GM23248 (cell line): ENCODE measurements at regions not wholly inside any gene's neighbourhood (a gene's known extent, or its start where the extent isn't known, plus 50 kb on each side); places are given as distances from the start of the nearest gene placed in this dataset.

Experiments
- EZH2 ChIP-seq: fragments of 200-600 bp; sonication (generic); IDR thresholded peaks from 2 replicates; pipeline ENCODE4 v1.6.1; 2018; ENCODE audit warnings: antibody characterized with exemption, mild to moderate bottlenecking; ENCODE audit not compliant: insufficient read depth, poor library complexity, severe bottlenecking
- EZH2phosphoT487 ChIP-seq: fragments of 200-600 bp; sonication (generic); IDR thresholded peaks from 2 replicates; pipeline ENCODE4 v1.6.1; 2018; ENCODE audit warnings: antibody characterized with exemption, moderate library complexity, mild to moderate bottlenecking, low read depth; ENCODE audit not compliant: insufficient read depth

GRCh38 chr16:48444574-48444973 lies 59.4 kb upstream of the SIAH1 start:
- TF ChIP-seq EZH2: no peak
- TF ChIP-seq EZH2phosphoT487: no peak
